Fibroblast of lung (primary cell): ENCODE measurements at regions not wholly inside any gene's neighbourhood (a gene's known extent, or its start where the extent isn't known, plus 50 kb on each side); places are given as distances from the start of the nearest gene placed in this dataset.

Source experiments
- CTCF ChIP-seq, 2 donors: IDR thresholded peaks in 1 of 2; conservative IDR thresholded peaks in 1 of 2; 1 replicate in 1 of 2; 2 replicates in 1 of 2; pipeline ENCODE4 v1.5.1; 2011 to 2012; ENCODE audit warnings: low read length in 2 of 2, control low read depth in 1 of 2, inconsistent platforms in 1 of 2, low read depth in 1 of 2, mild to moderate bottlenecking in 1 of 2
- EZH2 ChIP-seq: IDR thresholded peaks from 2 replicates; pipeline ENCODE4 v1.5.1; 2012; ENCODE audit warnings: low read length, control low read depth, mild to moderate bottlenecking; ENCODE audit errors: missing control alignments

- TF ChIP-seq CTCF (conservative IDR thresholded peaks at IDR 0.05 in 1 of 2, IDR thresholded peaks at IDR 0.05 in 1 of 2; ENCODE audit: low read depth in 1 of 2, low read length in 2 of 2): no peak
- no peak for TF ChIP-seq EZH2
These were observed 569.7 kb upstream of the SLITRK6 start for GRCh38 chr13:86368924-86369323.
